Activated T-helper 2 cell treated with anti-CD3 and anti-CD28 coated beads, Interferon-gamma antibody, Interleukin-2, Interleukin-4, amounts not matched to agents 10 μg/mL and 5 μg/mL and 100 μg/mL, durations not matched to agents 14 hours and 24 hours and 36 hours (primary cell): ENCODE measurements at regions not wholly inside any gene's neighbourhood (a gene's known extent, or its start where the extent isn't known, plus 50 kb on each side); places are given as distances from the start of the nearest gene placed in this dataset.

ENCODE experiments used
- DNase-seq: peaks from one replicate; pipeline ENCODE4 v3.0.0; 2021; ENCODE audit warnings: low spot score
- H3K27ac Mint-ChIP-seq: one replicate; pipeline ENCODE4 v1.8.0; 2021; ENCODE audit warnings: mixed read lengths
- H3K27me3 Mint-ChIP-seq: one replicate; pipeline ENCODE4 v1.8.0; 2021; ENCODE audit warnings: low read depth, mixed read lengths
- H3K36me3 Mint-ChIP-seq: one replicate; pipeline ENCODE4 v1.8.0; 2021; ENCODE audit warnings: low read depth, mixed read lengths
- H3K4me1 Mint-ChIP-seq: one replicate; pipeline ENCODE4 v1.8.0; 2021; ENCODE audit warnings: low read depth, mixed read lengths
- H3K4me3 Mint-ChIP-seq: one replicate; pipeline ENCODE4 v1.8.0; 2021; ENCODE audit warnings: low read depth, mild to moderate bottlenecking, moderate library complexity, mixed read lengths
- H3K9me3 Mint-ChIP-seq: one replicate; pipeline ENCODE4 v1.8.0; 2021; ENCODE audit warnings: mixed read lengths
- intact Hi-C: fragments of 100-400 bp; cut with micrococcal nuclease; formaldehyde crosslinking; loops from one replicate; pipeline ENCODE4 v1.15.1; 2023

DNA sequence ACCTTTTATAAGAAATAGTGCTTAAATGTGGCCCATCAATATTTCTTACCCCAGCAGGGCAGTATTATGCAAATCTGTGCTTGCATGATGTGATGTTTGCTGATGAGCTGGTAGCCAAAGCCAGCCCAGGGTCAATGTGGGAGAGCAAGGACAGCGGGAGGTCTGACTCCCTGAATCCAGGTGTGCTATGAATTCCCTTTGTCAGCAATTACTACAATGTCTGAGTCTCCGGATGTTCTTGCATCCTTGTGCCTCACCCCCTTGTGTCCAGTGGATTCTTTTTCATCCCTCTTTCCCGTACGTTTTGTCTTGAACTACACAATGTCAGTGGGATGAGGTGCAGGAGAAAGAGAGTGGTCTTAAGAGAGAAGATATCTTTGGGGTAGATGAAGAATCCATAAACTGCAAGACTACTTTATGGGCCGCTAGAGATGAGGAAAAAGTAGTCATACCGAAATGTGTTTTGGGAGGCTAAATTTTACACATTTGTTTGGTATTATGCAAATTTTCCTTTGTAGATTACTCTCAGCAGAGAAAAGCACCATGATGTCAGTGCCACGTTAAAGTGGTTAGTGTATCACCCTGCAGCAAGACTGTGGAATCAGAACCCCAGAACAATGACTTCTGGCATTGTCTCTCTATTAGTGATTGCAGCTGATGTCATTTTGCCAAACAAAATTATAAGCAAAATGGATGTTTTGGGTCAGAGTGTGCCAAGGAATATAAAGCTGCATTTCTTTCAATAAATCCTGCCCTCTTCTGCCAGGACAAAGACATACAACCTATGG is 53.5 kb upstream of the TSHZ3 start:
- intact Hi-C loops, result no loop called here
- Mint-ChIP-seq H3K36me3 (no peaks in the 10 kb centered on the region), H3K27ac (no peak overlapping the region)

DNA sequence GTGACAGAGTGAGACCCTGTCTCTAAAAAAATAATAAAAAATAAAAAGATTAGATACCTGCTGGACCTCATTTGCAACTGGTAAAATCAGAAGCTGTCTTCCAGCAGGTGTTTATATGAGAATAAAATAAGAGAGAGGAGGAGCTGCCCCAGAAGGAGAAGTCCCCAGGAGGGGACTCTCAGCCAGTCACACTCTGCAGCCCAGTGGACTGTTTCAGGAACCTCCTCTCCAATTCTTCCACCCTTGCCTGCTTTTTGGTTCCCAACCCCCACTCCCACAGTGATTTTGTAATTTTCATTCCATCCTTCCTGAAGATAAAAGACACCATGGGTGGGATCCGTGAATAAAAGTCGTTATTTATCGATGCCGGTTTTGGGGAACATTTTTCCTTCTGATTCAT is 56.9 kb upstream of the TSHZ3 start:
- H3K4me1 Mint-ChIP-seq, result no peaks in the 10 kb centered on the region
- no peak overlapping the region for H3K27ac Mint-ChIP-seq
- H3K36me3 Mint-ChIP-seq, result no peaks in the 10 kb centered on the region
- intact Hi-C loops, result no loop called here
- H3K27me3 Mint-ChIP-seq, result no peaks in the 10 kb centered on the region
- H3K4me3 Mint-ChIP-seq, result no peak overlapping the region
- DNase-seq, result no peak
- H3K9me3 Mint-ChIP-seq, result no peaks in the 10 kb centered on the region

More for the DNA sequence above, 53.5 kb upstream of the TSHZ3 start:
- Mint-ChIP-seq H3K4me3 (no peak overlapping the region), H3K9me3 (no peaks in the 10 kb centered on the region), H3K4me1 (no peaks in the 10 kb centered on the region), H3K27me3 (no peaks in the 10 kb centered on the region)
- no peak for DNase-seq

DNA sequence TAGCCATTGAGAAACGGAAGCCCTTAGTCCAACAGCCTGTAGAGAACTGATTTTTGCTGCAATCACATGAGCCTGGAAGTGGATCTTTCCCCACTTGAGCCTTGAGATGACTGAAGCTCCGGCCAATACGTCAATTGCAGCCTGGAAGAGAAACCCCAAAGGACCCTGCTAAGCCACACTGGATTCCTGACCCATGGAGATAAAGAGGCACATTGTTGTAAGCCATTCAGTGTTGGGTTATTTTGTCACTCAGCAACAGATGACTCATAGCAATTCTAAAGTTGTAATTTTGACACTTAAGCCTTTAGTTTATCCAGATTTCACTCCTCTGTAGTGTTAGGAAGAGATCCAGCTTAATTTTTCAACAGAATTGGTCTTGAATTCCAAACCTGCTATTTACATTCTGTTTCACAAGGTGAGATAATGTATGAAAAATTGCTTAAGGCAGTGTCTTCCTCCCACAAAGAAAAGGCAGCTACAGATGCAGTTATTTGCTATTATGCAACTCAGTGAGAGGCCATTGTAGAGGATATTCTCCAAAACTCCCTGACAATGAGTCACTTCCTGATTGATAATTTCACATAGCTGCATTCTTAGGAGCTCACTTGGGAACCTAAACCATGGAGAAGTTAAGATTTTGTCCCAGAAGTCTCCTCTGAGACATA is 59.4 kb upstream of the TSHZ3 start:
- no peaks in the 10 kb centered on the region for H3K4me1 Mint-ChIP-seq
- intact Hi-C loops, result no loop called here

DNA sequence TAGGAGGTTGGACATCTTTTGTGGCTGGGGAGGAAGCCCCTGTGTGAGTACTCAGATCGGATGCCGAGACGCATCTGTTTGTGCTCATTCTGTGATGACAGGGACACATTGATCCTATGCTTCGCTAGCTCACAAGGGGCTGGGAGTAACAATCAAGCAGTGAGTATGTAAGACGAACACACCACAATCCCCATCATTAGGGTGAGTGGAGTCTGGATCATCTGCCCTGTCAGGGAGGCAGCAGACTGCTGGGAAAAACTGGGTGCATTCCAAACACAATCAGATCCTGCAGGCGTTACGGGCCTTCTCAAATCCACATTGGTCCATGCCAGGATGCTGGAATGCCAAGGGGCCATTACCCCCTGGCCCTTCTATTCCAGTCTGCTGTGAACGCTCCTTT is 64.1 kb upstream of the TSHZ3 start:
- DNase-seq, result no peak
- H3K27ac Mint-ChIP-seq, result no peak overlapping the region
- no peaks in the 10 kb centered on the region for H3K36me3 Mint-ChIP-seq
- no peaks in the 10 kb centered on the region for H3K9me3 Mint-ChIP-seq
- intact Hi-C loops, result no loop called here
- H3K4me3 Mint-ChIP-seq, result no peak overlapping the region
- no peaks in the 10 kb centered on the region for H3K4me1 Mint-ChIP-seq
- H3K27me3 Mint-ChIP-seq, result no peaks in the 10 kb centered on the region

More for the DNA sequence above, 59.4 kb upstream of the TSHZ3 start:
- Mint-ChIP-seq H3K4me3 (no peak overlapping the region), H3K27ac (no peak overlapping the region), H3K36me3 (no peaks in the 10 kb centered on the region), H3K9me3 (no peaks in the 10 kb centered on the region), H3K27me3 (no peaks in the 10 kb centered on the region)
- DNase-seq, result no peak

DNA sequence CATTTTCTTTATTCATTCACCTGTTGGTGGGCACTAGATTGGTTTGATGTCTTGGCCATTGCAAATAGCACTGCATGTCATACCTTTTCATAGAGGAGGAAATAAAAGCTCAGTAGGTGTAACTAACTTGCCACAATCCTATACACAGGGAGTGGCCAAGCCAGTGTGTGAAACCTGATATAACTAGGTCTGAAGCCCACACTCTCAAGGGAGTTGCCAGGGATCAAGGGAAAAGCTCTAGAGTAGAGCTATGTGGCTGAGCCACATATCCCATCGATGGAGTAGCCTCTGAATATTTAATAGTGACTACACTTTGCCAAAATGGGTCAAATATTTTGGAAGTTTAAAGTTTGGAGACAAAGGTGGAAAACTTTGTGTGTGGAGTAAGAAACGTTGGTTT is 66.1 kb upstream of the TSHZ3 start:
- H3K4me3 Mint-ChIP-seq, result no peak overlapping the region

DNA sequence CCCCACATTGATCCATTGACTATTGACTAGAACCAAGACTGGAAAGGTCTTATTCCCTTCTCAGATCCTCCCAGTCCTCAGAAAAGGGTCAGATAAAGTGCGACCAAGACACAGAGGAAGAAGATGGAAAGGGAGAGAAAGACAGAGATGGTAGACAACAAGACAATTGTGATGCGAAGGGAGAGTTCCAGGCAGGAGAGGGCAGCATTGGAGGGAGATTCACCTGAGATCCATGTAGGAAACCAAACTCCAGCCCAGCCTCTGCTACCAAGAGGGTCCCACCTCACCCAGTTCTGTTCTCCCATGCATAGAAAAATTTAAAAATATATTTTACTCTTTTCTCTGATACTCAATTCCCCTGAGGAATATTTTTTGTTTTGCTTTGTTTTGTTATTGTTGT is 67.3 kb upstream of the TSHZ3 start:
- H3K4me1 Mint-ChIP-seq, result no peaks in the 10 kb centered on the region
- H3K9me3 Mint-ChIP-seq, result no peaks in the 10 kb centered on the region
- H3K27ac Mint-ChIP-seq, result no peak overlapping the region
- intact Hi-C loops, result no loop called here
- H3K36me3 Mint-ChIP-seq, result no peaks in the 10 kb centered on the region
- DNase-seq, result no peak
- H3K27me3 Mint-ChIP-seq, result no peaks in the 10 kb centered on the region
- H3K4me3 Mint-ChIP-seq, result no peak overlapping the region

More for the DNA sequence above, 66.1 kb upstream of the TSHZ3 start:
- DNase-seq, result no peak
- Mint-ChIP-seq H3K27ac (no peak overlapping the region), H3K9me3 (no peaks in the 10 kb centered on the region), H3K27me3 (no peaks in the 10 kb centered on the region), H3K4me1 (no peaks in the 10 kb centered on the region), H3K36me3 (no peaks in the 10 kb centered on the region)
- intact Hi-C loops, result no loop called here

DNA sequence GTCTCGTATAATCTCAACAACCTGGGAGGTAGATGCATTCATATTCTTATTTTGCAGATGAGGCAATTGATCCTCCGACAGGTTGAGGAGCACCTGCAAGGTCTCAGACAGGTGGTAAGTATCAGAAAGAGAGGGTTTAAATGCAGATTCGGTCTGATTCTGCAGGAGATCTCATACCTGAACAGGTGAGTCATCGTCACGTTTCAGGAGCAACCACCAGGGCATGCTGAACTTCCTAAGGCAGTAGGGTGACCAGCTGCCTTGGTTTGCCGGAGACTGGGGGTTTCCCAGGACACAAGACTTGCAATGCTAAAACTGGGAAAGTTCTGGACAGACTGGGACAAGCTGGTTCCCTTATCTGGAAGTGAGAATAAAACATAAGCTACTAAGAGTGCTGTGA is 68.8 kb upstream of the TSHZ3 start:
- Mint-ChIP-seq H3K27me3 (no peaks in the 10 kb centered on the region), H3K9me3 (no peaks in the 10 kb centered on the region), H3K4me3 (no peak overlapping the region), H3K36me3 (no peaks in the 10 kb centered on the region), H3K4me1 (no peaks in the 10 kb centered on the region), H3K27ac (no peak overlapping the region)
- intact Hi-C loops, result no loop called here
- DNase-seq, result no peak

DNA sequence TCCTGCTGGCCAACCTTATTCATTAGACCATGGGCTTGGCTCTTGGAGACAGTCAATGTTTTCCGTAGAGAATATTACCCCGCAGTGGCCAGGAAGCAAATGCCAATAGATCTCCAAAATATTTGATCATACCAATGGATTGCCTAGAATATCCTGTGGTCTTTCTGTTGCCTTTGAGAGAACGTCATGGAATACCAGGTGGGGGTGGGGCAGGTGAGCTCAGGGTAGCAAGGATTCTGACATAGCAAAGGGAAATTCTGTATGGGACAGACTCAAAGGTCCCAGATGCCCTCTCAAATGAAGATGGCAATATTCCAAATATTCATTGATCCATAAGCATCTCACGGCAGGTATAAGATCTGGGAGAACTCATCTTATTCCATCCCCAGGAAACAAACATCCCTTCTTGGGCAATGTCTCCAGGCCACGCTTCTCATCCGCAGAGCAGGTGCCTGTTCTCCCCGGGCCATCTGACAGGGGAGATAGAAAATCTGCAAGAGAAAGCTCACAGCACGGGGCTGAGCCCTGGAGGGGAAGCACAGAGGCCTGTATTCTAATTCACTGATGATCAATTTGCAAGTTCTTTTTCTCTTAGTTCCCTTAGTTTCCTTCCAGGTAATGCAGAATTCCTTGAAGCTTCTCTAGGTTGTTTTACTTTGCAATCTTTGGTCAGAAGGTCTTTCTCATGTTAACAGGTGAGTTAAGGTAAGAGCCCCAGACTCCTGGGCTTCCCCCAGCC is 69.6 kb upstream of the TSHZ3 start:
- Mint-ChIP-seq H3K4me3 (no peak overlapping the region), H3K36me3 (no peaks in the 10 kb centered on the region)
- intact Hi-C loops, result no loop called here

DNA sequence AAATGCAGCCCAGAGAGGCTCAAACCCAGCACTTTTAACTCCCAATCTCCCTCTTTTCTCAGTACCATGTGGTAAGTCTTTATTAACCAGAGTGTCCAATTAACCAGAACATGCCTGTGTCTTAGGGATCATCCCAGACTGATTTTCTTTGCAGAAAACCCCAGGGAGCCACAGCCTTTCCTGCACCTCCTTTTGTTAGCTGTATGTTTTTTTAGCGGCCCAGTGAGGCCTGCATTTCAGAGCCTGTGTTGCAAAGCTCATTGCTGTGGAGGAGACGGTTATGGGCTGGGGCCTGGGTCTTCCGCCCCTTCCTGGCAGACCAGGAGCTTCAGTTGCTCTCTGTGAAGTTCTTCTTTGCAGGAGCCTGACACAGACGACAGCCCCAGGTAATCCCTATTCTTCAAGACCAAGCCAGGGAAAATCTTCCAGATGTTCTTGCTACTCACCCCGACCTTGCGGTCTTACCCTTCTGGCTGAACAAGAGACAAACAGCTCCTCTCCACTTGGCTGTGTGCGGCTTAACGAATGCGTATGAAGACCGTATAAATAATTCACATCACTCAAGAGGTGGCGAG is 70.7 kb upstream of the TSHZ3 start:
- Mint-ChIP-seq H3K4me1 (no peaks in the 10 kb centered on the region), H3K27ac (no peak overlapping the region), H3K4me3 (no peak overlapping the region), H3K36me3 (no peaks in the 10 kb centered on the region), H3K9me3 (no peaks in the 10 kb centered on the region), H3K27me3 (no peaks in the 10 kb centered on the region)
- intact Hi-C loops, result no loop called here
- no peak for DNase-seq

More for the DNA sequence above, 69.6 kb upstream of the TSHZ3 start:
- no peaks in the 10 kb centered on the region for H3K4me1 Mint-ChIP-seq
- no peak overlapping the region for H3K27ac Mint-ChIP-seq
- no peaks in the 10 kb centered on the region for H3K27me3 Mint-ChIP-seq
- DNase-seq, result no peak
- H3K9me3 Mint-ChIP-seq, result no peaks in the 10 kb centered on the region

DNA sequence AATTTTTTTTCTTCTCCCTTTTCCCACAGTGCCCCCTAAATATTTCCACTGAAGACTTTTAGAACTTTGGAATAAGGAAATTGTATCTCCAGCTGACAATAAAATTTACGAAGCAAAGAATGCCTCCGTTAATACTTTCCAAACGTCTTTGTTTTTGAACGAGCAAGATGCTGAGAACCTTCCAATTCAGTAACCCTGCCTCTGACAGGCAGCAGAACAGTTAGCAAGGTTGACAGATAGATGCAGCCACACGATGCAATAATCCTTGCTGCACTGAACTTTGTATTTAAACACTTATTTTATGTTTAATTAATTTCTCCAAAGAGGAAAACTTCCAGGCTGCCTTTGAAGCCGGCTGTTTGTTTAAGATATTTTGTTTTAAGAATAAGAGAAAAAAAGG is 71.8 kb upstream of the TSHZ3 start:
- Mint-ChIP-seq H3K4me1 (no peaks in the 10 kb centered on the region), H3K36me3 (no peaks in the 10 kb centered on the region), H3K9me3 (no peaks in the 10 kb centered on the region), H3K27me3 (no peaks in the 10 kb centered on the region), H3K27ac (no peak overlapping the region), H3K4me3 (no peak overlapping the region)
- no peak for DNase-seq
- intact Hi-C loops, result no loop called here

DNA sequence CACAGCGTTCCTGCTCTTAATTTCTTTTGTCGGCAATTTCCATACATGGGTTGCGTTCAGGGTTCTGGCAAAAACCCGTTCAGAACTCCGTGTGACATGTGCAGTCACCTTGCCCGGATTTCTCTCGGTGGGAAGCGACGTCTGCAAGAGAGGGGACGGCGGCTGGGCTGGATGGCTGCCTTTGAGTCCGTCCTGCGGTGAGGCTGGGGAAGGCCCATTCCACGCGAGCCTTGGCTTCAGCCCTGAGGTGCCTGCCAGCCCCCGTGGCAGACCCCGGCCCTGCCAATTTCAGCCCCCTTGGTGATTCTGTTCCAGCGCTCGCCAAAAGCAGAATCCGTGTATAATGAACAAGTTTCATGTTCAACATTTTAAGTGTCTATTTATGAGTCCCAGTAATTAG is 72.6 kb upstream of the TSHZ3 start:
- Mint-ChIP-seq H3K4me3 (no peak overlapping the region), H3K27me3 (no peaks in the 10 kb centered on the region), H3K9me3 (no peaks in the 10 kb centered on the region), H3K36me3 (no peaks in the 10 kb centered on the region), H3K27ac (no peak overlapping the region), H3K4me1 (no peaks in the 10 kb centered on the region)
- intact Hi-C loops, result no loop called here
- no peak for DNase-seq

DNA sequence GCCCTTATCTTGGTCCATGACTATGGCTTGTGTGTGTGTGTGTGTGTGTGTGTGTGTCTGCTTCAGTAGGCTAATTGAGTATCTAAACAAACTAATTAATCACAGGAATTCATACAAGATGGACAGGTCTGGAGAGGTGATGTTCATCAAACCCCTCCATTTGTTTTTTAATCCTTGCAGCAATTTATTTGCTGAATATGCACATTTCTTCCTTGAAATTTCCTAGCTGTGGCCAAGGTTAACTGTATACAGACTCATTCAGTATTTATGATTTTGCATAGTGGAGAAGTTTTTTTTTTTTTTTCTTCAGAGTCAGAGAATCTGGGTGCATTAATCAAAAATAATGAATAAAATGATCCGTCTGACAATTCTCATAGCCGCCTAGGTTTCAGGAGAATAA is 74.7 kb upstream of the TSHZ3 start:
- intact Hi-C loops, result no loop called here
- DNase-seq, result no peak
- H3K27ac Mint-ChIP-seq, result no peak overlapping the region
- H3K4me3 Mint-ChIP-seq, result no peak overlapping the region
- H3K4me1 Mint-ChIP-seq, result no peaks in the 10 kb centered on the region
- H3K9me3 Mint-ChIP-seq, result no peaks in the 10 kb centered on the region
- H3K36me3 Mint-ChIP-seq, result no peaks in the 10 kb centered on the region
- no peaks in the 10 kb centered on the region for H3K27me3 Mint-ChIP-seq
